MM.1S (cell line): ENCODE measurements at regions not wholly inside any gene's neighbourhood (a gene's known extent, or its start where the extent isn't known, plus 50 kb on each side); places are given as distances from the start of the nearest gene placed in this dataset.

ENCODE experiments used
- DNase-seq: peaks from one replicate; pipeline ENCODE4 v3.0.0-alpha.2; 2015
- H2AFZ ChIP-seq: fragments of 300-600 bp; sonication (generic); 2 replicates; pipeline ENCODE4 v1.6.0; 2016; ENCODE audit warnings: antibody characterized with exemption, low read length
- H3F3A ChIP-seq: fragments of 300-600 bp; sonication (generic); 2 replicates; pipeline ENCODE4 v1.6.1; 2016; ENCODE audit warnings: mild to moderate bottlenecking, antibody characterized with exemption, low read length, moderate library complexity, mixed read lengths; ENCODE audit not compliant: insufficient read depth
- H3K27ac ChIP-seq: fragments of 300-600 bp; sonication (generic); 2 replicates; pipeline ENCODE4 v1.5.1; 2016; ENCODE audit warnings: mild to moderate bottlenecking, low read length
- H3K27me3 ChIP-seq: fragments of 300-600 bp; sonication (generic); replicated peaks from 2 replicates; pipeline ENCODE4 v1.6.0; 2016; ENCODE audit warnings: low read length; ENCODE audit not compliant: insufficient read depth
- H3K36me3 ChIP-seq: fragments of 300-600 bp; sonication (generic); replicated peaks from 2 replicates; pipeline ENCODE4 v1.6.1; 2016; ENCODE audit warnings: mild to moderate bottlenecking, low read length, mixed read lengths; ENCODE audit not compliant: insufficient read depth
- H3K4me1 ChIP-seq: fragments of 300-600 bp; sonication (generic); 2 replicates; pipeline ENCODE4 v1.6.1; 2016; ENCODE audit warnings: low read length, mixed read lengths
- H3K4me2 ChIP-seq: fragments of 300-600 bp; sonication (generic); 2 replicates; pipeline ENCODE4 v1.6.0; 2016; ENCODE audit warnings: low read depth, low read length
- H3K4me3 ChIP-seq: fragments of 300-600 bp; sonication (generic); 2 replicates; pipeline ENCODE4 v1.5.1; 2016; ENCODE audit warnings: low read length, mixed read lengths
- H3K79me2 ChIP-seq: fragments of 300-600 bp; sonication (generic); 2 replicates; pipeline ENCODE4 v1.6.1; 2016; ENCODE audit warnings: mixed run types, low read length, mixed read lengths
- H3K9ac ChIP-seq: fragments of 300-600 bp; sonication (generic); 2 replicates; pipeline ENCODE4 v1.6.1; 2016; ENCODE audit warnings: low read length, mixed read lengths
- H3K9me2 ChIP-seq: fragments of 300-600 bp; sonication (generic); replicated peaks from 2 replicates; pipeline ENCODE4 v1.6.1; 2016; ENCODE audit warnings: mild to moderate bottlenecking, low read length, mixed read lengths; ENCODE audit not compliant: insufficient read depth
- H3K9me3 ChIP-seq: fragments of 300-600 bp; sonication (generic); replicated peaks from 2 replicates; pipeline ENCODE4 v1.6.1; 2016; ENCODE audit warnings: mild to moderate bottlenecking, low read length, mixed read lengths; ENCODE audit not compliant: insufficient read depth
- H4K20me1 ChIP-seq: fragments of 300-600 bp; sonication (generic); 2 replicates; pipeline ENCODE4 v1.6.1; 2016; ENCODE audit warnings: mild to moderate bottlenecking, low read length, moderate library complexity, mixed read lengths; ENCODE audit not compliant: insufficient read depth
- EZH2 ChIP-seq: fragments of 300-600 bp; sonication (generic); optimal IDR thresholded peaks from 2 replicates; pipeline ENCODE3; 2017; ENCODE audit warnings: low read depth, mild to moderate bottlenecking, antibody characterized with exemption, low read length, mixed read lengths
- EZH2phosphoT487 ChIP-seq: fragments of 300-600 bp; sonication (generic); IDR thresholded peaks from 2 replicates; pipeline ENCODE4 v1.6.1; 2018; ENCODE audit warnings: antibody characterized with exemption, low read length
- TF ChIP-seq, protein P1 (sequence below): fragments of 300-600 bp; sonication (generic); IDR thresholded peaks from 2 replicates; pipeline ENCODE4 v1.5.1; 2016; ENCODE audit warnings: antibody characterized with exemption, low read length, mixed read lengths

DNA sequence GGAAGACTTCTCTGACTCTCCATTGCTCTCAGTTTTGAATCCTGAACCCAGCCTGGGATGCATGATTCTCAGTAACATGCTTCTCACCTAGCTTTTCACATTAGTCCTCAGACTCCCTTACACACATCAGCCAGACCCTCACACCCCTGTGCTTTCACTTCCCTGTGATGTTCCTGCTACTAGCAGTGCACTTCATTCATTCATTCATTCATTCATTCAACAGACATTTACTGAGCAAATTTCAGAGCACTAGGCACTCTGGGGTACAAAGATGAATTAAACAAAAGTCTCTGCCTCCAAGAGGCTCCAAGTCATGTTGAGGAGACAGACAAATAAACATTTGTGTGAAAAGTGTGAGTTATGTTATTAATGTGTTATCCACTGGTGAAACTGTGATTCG lies 145.2 kb downstream of the RXFP2 start:
- TF ChIP-seq, protein P1, sequence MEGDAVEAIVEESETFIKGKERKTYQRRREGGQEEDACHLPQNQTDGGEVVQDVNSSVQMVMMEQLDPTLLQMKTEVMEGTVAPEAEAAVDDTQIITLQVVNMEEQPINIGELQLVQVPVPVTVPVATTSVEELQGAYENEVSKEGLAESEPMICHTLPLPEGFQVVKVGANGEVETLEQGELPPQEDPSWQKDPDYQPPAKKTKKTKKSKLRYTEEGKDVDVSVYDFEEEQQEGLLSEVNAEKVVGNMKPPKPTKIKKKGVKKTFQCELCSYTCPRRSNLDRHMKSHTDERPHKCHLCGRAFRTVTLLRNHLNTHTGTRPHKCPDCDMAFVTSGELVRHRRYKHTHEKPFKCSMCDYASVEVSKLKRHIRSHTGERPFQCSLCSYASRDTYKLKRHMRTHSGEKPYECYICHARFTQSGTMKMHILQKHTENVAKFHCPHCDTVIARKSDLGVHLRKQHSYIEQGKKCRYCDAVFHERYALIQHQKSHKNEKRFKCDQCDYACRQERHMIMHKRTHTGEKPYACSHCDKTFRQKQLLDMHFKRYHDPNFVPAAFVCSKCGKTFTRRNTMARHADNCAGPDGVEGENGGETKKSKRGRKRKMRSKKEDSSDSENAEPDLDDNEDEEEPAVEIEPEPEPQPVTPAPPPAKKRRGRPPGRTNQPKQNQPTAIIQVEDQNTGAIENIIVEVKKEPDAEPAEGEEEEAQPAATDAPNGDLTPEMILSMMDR = no peak
- TF ChIP-seq EZH2phosphoT487 (no peak), EZH2 (no peak)

DNA sequence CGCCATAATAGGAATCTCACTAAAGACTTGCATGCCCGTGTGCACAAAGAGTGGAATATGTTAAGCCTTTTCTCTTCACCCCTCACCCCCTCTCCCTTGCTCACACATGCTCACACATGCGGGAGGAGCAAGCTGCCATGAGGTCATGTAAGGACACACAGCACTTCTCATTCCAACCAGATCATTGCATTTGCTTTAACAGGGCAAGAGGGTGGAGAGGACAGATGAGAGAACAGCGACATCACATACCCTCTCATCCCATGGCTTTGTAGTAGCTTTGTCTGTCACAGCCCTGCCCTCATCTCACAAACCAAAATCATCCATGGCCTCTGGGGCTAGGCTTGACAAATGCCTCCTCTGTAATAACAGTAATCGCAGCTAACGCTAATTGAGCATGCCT lies 145.6 kb upstream of the FRY start:
- Histone ChIP-seq H3K27me3 (no peaks in the 10 kb centered on the region), H3K79me2 (no peaks in the 10 kb centered on the region), H3K9me3 (no peaks in the 10 kb centered on the region), H3K36me3 (no peaks in the 10 kb centered on the region), H3K4me1 (peaks cover 21% of the 10 kb centered on the region), H3K9me2 (no peaks in the 10 kb centered on the region), H3K9ac (no peak overlapping the region), H4K20me1 (no peaks in the 10 kb centered on the region), H2AFZ (no peak overlapping the region), H3K27ac (no peak overlapping the region), H3F3A (no peaks in the 10 kb centered on the region), H3K4me3 (no peak overlapping the region), H3K4me2 (no peak overlapping the region)
- TF ChIP-seq EZH2phosphoT487 (no peak), EZH2 (no peak)
- TF ChIP-seq, protein P1 = no peak
- no peak for DNase-seq

More for the DNA sequence above, 145.2 kb downstream of the RXFP2 start:
- Histone ChIP-seq H3K36me3 (no peaks in the 10 kb centered on the region), H3K9me3 (no peaks in the 10 kb centered on the region), H2AFZ (no peak overlapping the region), H3F3A (0 out of 2 replicates have a peak, but pooled peaks cover 3% of the 10 kb centered on the region), H3K9me2 (no peaks in the 10 kb centered on the region), H4K20me1 (no peaks in the 10 kb centered on the region), H3K4me2 (no peak overlapping the region), H3K79me2 (no peaks in the 10 kb centered on the region), H3K4me3 (no peak overlapping the region), H3K9ac (no peak overlapping the region), H3K27ac (no peak overlapping the region), H3K4me1 (peaks cover 26% of the 10 kb centered on the region), H3K27me3 (no peaks in the 10 kb centered on the region)
- DNase-seq = no peak

DNA sequence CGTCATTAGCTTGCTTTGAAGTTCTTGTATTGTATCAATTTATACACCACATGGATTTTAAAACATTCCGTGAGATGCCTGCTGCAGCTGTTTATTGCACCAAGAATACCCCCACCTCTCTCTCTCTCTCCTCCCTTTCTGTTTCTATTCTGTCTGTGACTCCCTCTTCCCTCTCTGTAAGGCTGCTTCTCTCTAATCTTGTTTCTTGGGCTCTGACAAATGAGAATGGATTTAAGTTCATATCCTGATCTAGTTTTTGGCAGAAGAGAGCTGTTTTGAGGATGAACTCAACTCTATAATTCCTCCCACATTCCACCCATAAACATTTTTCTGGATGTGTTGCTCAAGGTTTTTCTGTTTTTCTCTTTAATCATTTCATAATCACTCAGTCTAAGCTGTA lies 144.3 kb upstream of the FRY start:
- no peak overlapping the region; the same call in 1 of the 2 replicates for H3K4me2 ChIP-seq
- TF ChIP-seq EZH2phosphoT487 = no peak
- TF ChIP-seq, protein P1 = no peak
- TF ChIP-seq EZH2 = no peak

More for the DNA sequence above, 144.3 kb upstream of the FRY start:
- Histone ChIP-seq H2AFZ (no peak overlapping the region), H3F3A (no peaks in the 10 kb centered on the region), H3K27me3 (no peaks in the 10 kb centered on the region), H3K4me3 (no peak overlapping the region), H3K36me3 (no peaks in the 10 kb centered on the region), H4K20me1 (no peaks in the 10 kb centered on the region), H3K27ac (no peak overlapping the region), H3K4me1 (peaks cover 20% of the 10 kb centered on the region), H3K9me3 (no peaks in the 10 kb centered on the region), H3K9me2 (no peaks in the 10 kb centered on the region), H3K79me2 (no peaks in the 10 kb centered on the region), H3K9ac (no peak overlapping the region)
- no peak for DNase-seq
